Activated CD4-positive, alpha-beta memory T cell treated with anti-CD3 and anti-CD28 coated beads for 36 hours (primary cell): ENCODE measurements at regions not wholly inside any gene's neighbourhood (a gene's known extent, or its start where the extent isn't known, plus 50 kb on each side); places are given as distances from the start of the nearest gene placed in this dataset.

Experiments
- CTCF ChIA-PET: fragments of 350-600 bp; sonication (Branson Sonifier 250); formaldehyde crosslinking; loops from one replicate; lab custom pipeline; 2021; ENCODE audit warnings: antibody characterized with exemption, inconsistent platforms; lab: Charles Lee
- POLR2A ChIA-PET: fragments of 350-600 bp; sonication (Branson Sonifier 250); formaldehyde crosslinking; loops from one replicate; lab custom pipeline; 2021; ENCODE audit warnings: antibody characterized with exemption; lab: Charles Lee
- DNase-seq: peaks from one replicate; pipeline ENCODE4 v3.0.0-alpha.2; 2020
- H3K27ac Mint-ChIP-seq: one replicate; pipeline ENCODE4 v1.8.0; 2021; ENCODE audit warnings: mixed read lengths
- H3K27me3 Mint-ChIP-seq: one replicate; pipeline ENCODE4 v1.8.0; 2021; ENCODE audit warnings: mixed read lengths
- H3K36me3 Mint-ChIP-seq: one replicate; pipeline ENCODE4 v1.8.0; 2021; ENCODE audit warnings: mixed read lengths
- H3K4me1 Mint-ChIP-seq: one replicate; pipeline ENCODE4 v1.8.0; 2021; ENCODE audit warnings: low read depth, mixed read lengths
- H3K4me3 Mint-ChIP-seq: one replicate; pipeline ENCODE4 v1.8.0; 2021; ENCODE audit warnings: mild to moderate bottlenecking, mixed read lengths
- H3K9me3 Mint-ChIP-seq: one replicate; pipeline ENCODE4 v1.8.0; 2021; ENCODE audit warnings: mixed read lengths
- intact Hi-C: fragments of 100-400 bp; cut with micrococcal nuclease; formaldehyde crosslinking; loops from one replicate; pipeline ENCODE4 v1.15.1; 2023

- no peaks in the 10 kb centered on the region for H3K27me3 Mint-ChIP-seq
- no peak overlapping the region for H3K27ac Mint-ChIP-seq
- intact Hi-C loops, result no loop called here
- H3K4me3 Mint-ChIP-seq, result no peak overlapping the region
- no peaks in the 10 kb centered on the region for H3K36me3 Mint-ChIP-seq
- H3K4me1 Mint-ChIP-seq, result no peaks in the 10 kb centered on the region
- DNase-seq, result no peak
- peaks cover 6% of the 10 kb centered on the region for H3K9me3 Mint-ChIP-seq
- POLR2A ChIA-PET, result no interaction called here
- CTCF ChIA-PET, result no interaction called here
These were observed 127.8 kb upstream of the SYT4 start for GRCh38 chr18:43405097-43405496.

- intact Hi-C loops, result no loop called here
- DNase-seq, result no peak
- no peaks in the 10 kb centered on the region for H3K9me3 Mint-ChIP-seq
- H3K27ac Mint-ChIP-seq, result no peak overlapping the region
- H3K4me1 Mint-ChIP-seq, result no peaks in the 10 kb centered on the region
- CTCF ChIA-PET, result no interaction called here
- POLR2A ChIA-PET, result no interaction called here
- no peaks in the 10 kb centered on the region for H3K27me3 Mint-ChIP-seq
- H3K36me3 Mint-ChIP-seq, result no peaks in the 10 kb centered on the region
- H3K4me3 Mint-ChIP-seq, result no peak overlapping the region
These were observed 136.7 kb upstream of the SYT4 start for GRCh38 chr18:43414006-43414405.

- Mint-ChIP-seq H3K4me1 (no peaks in the 10 kb centered on the region), H3K4me3 (no peak overlapping the region), H3K36me3 (no peaks in the 10 kb centered on the region), H3K27me3 (no peaks in the 10 kb centered on the region), H3K9me3 (peaks cover 2% of the 10 kb centered on the region), H3K27ac (no peak overlapping the region)
- POLR2A ChIA-PET, result no interaction called here
- CTCF ChIA-PET, result no interaction called here
- intact Hi-C loops, result no loop called here
- DNase-seq, result no peak
These were observed 142.8 kb upstream of the SYT4 start for GRCh38 chr18:43420091-43420490.

- intact Hi-C loops, result no loop called here
- Mint-ChIP-seq H3K4me1 (no peaks in the 10 kb centered on the region), H3K36me3 (no peaks in the 10 kb centered on the region), H3K9me3 (peaks cover 2% of the 10 kb centered on the region), H3K27me3 (no peaks in the 10 kb centered on the region), H3K27ac (no peak overlapping the region), H3K4me3 (no peak overlapping the region)
- no peak for DNase-seq
- POLR2A ChIA-PET, result no interaction called here
- CTCF ChIA-PET, result interaction anchor here (1.1 kb wide), 1 partner anchor 45 kb away, joined by 3 read pairs; no protein-coding TSS in a partner anchor
These were observed 143.7 kb upstream of the SYT4 start for GRCh38 chr18:43420950-43421349.

GRCh38 chr18:43422518-43422917 lies 145.2 kb upstream of the SYT4 start:
- intact Hi-C loops, result no loop called here
- POLR2A ChIA-PET, result no interaction called here
- H3K27me3 Mint-ChIP-seq, result no peaks in the 10 kb centered on the region
- H3K4me1 Mint-ChIP-seq, result no peaks in the 10 kb centered on the region
- H3K27ac Mint-ChIP-seq, result no peak overlapping the region
- H3K36me3 Mint-ChIP-seq, result no peaks in the 10 kb centered on the region
- no peak overlapping the region for H3K4me3 Mint-ChIP-seq
- no peak for DNase-seq
- H3K9me3 Mint-ChIP-seq, result peaks cover 4% of the 10 kb centered on the region
- CTCF ChIA-PET, result no interaction called here

- no peak overlapping the region for H3K4me3 Mint-ChIP-seq
- H3K27me3 Mint-ChIP-seq, result no peaks in the 10 kb centered on the region
- intact Hi-C loops, result loop anchor here (2.0 kb wide), 1 partner anchor 35 kb away; no protein-coding TSS in a partner anchor
- no peak overlapping the region for H3K27ac Mint-ChIP-seq
- no peak for DNase-seq
- no peaks in the 10 kb centered on the region for H3K4me1 Mint-ChIP-seq
- H3K9me3 Mint-ChIP-seq, result peaks cover 22% of the 10 kb centered on the region
- CTCF ChIA-PET, result no interaction called here
- H3K36me3 Mint-ChIP-seq, result no peaks in the 10 kb centered on the region
- POLR2A ChIA-PET, result no interaction called here
These were observed 158.6 kb upstream of the SYT4 start for GRCh38 chr18:43435851-43436250.

- DNase-seq, result no peak
- intact Hi-C loops, result no loop called here
- H3K4me1 Mint-ChIP-seq, result no peaks in the 10 kb centered on the region
- peaks cover 18% of the 10 kb centered on the region for H3K9me3 Mint-ChIP-seq
- ChIA-PET CTCF (no interaction called here), POLR2A (no interaction called here)
- H3K27ac Mint-ChIP-seq, result no peak overlapping the region
- H3K4me3 Mint-ChIP-seq, result no peak overlapping the region
- no peaks in the 10 kb centered on the region for H3K27me3 Mint-ChIP-seq
- no peaks in the 10 kb centered on the region for H3K36me3 Mint-ChIP-seq
These were observed 164.8 kb upstream of the SYT4 start for GRCh38 chr18:43442131-43442530.

GRCh38 chr18:43442571-43442970 lies 165.3 kb upstream of the SYT4 start:
- H3K36me3 Mint-ChIP-seq, result no peaks in the 10 kb centered on the region
- intact Hi-C loops, result no loop called here
- no peak for DNase-seq
- ChIA-PET CTCF (no interaction called here), POLR2A (no interaction called here)
- no peak overlapping the region for H3K27ac Mint-ChIP-seq
- H3K4me1 Mint-ChIP-seq, result no peaks in the 10 kb centered on the region
- peaks cover 14% of the 10 kb centered on the region for H3K9me3 Mint-ChIP-seq
- H3K27me3 Mint-ChIP-seq, result no peaks in the 10 kb centered on the region
- H3K4me3 Mint-ChIP-seq, result no peak overlapping the region

GRCh38 chr18:43465483-43465882 lies 188.2 kb upstream of the SYT4 start:
- H3K4me1 Mint-ChIP-seq, result no peaks in the 10 kb centered on the region
- no peak for DNase-seq
- peaks cover 27% of the 10 kb centered on the region for H3K9me3 Mint-ChIP-seq
- H3K27me3 Mint-ChIP-seq, result no peaks in the 10 kb centered on the region
- POLR2A ChIA-PET, result no interaction called here
- intact Hi-C loops, result no loop called here
- CTCF ChIA-PET, result interaction anchor here (1.5 kb wide), 1 partner anchor 45 kb away, joined by 3 read pairs; no protein-coding TSS in a partner anchor
- no peak overlapping the region for H3K27ac Mint-ChIP-seq
- peaks cover 2% of the 10 kb centered on the region for H3K36me3 Mint-ChIP-seq
- no peak overlapping the region for H3K4me3 Mint-ChIP-seq

GRCh38 chr18:43471873-43472272 lies 194.6 kb upstream of the SYT4 start:
- POLR2A ChIA-PET, result no interaction called here
- intact Hi-C loops, result no loop called here
- H3K4me3 Mint-ChIP-seq, result no peak overlapping the region

GRCh38 chr18:43481069-43481468 lies 203.8 kb upstream of the SYT4 start:
- no peaks in the 10 kb centered on the region for H3K27me3 Mint-ChIP-seq
- POLR2A ChIA-PET, result no interaction called here
- H3K9me3 Mint-ChIP-seq, result peaks cover 17% of the 10 kb centered on the region
- CTCF ChIA-PET, result no interaction called here
- intact Hi-C loops, result no loop called here
- H3K4me1 Mint-ChIP-seq, result no peaks in the 10 kb centered on the region
- no peaks in the 10 kb centered on the region for H3K36me3 Mint-ChIP-seq
- H3K4me3 Mint-ChIP-seq, result no peak overlapping the region
- no peak overlapping the region for H3K27ac Mint-ChIP-seq
- DNase-seq, result no peak

More at GRCh38 chr18:43471873-43472272, 194.6 kb upstream of the SYT4 start:
- Mint-ChIP-seq H3K36me3 (no peaks in the 10 kb centered on the region), H3K9me3 (peaks cover 8% of the 10 kb centered on the region), H3K27ac (no peak overlapping the region), H3K27me3 (no peaks in the 10 kb centered on the region), H3K4me1 (no peaks in the 10 kb centered on the region)
- CTCF ChIA-PET, result no interaction called here
- no peak for DNase-seq

GRCh38 chr18:43482136-43482535 lies 204.8 kb upstream of the SYT4 start:
- Mint-ChIP-seq H3K9me3 (peaks cover 23% of the 10 kb centered on the region), H3K36me3 (no peaks in the 10 kb centered on the region), H3K27ac (no peak overlapping the region), H3K4me3 (no peak overlapping the region), H3K4me1 (no peaks in the 10 kb centered on the region), H3K27me3 (no peaks in the 10 kb centered on the region)
- no peak for DNase-seq
- intact Hi-C loops, result no loop called here
- CTCF ChIA-PET, result no interaction called here
- POLR2A ChIA-PET, result no interaction called here

- H3K4me3 Mint-ChIP-seq, result no peak overlapping the region
- no peaks in the 10 kb centered on the region for H3K36me3 Mint-ChIP-seq
- DNase-seq, result no peak
- ChIA-PET POLR2A (no interaction called here), CTCF (no interaction called here)
- H3K9me3 Mint-ChIP-seq, result peaks cover 23% of the 10 kb centered on the region
- intact Hi-C loops, result no loop called here
- no peaks in the 10 kb centered on the region for H3K4me1 Mint-ChIP-seq
- no peaks in the 10 kb centered on the region for H3K27me3 Mint-ChIP-seq
- H3K27ac Mint-ChIP-seq, result no peak overlapping the region
These were observed 205.3 kb upstream of the SYT4 start for GRCh38 chr18:43482600-43482999.
